GM19238 (cell line): ENCODE measurements at regions not wholly inside any gene's neighbourhood (a gene's known extent, or its start where the extent isn't known, plus 50 kb on each side); places are given as distances from the start of the nearest gene placed in this dataset.

Experiments
- DNase-seq: peaks from one replicate; pipeline ENCODE4 v3.0.0; 2011; ENCODE audit warnings: low spot score; ENCODE audit not compliant: insufficient read length

DNA sequence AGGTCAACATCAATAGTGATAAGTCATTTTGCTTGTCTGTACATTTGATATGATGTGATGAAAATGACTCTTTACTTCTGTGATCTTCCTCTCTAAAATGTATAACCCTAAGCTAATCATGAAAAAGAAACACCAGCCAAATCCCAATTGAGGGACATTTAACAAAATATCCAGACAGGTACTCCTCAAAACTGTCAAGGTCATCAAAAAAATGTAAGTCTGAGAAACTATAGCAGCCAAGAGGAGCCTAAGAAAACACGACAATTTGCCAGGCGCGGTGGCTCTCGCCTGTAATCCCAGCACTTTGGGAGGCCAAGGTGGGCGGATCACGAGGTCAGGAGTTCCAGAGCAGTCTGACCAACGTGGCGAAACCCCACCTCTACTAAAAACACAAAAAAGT lies 708.5 kb upstream of the ID4 start:
- no peak for DNase-seq

DNA sequence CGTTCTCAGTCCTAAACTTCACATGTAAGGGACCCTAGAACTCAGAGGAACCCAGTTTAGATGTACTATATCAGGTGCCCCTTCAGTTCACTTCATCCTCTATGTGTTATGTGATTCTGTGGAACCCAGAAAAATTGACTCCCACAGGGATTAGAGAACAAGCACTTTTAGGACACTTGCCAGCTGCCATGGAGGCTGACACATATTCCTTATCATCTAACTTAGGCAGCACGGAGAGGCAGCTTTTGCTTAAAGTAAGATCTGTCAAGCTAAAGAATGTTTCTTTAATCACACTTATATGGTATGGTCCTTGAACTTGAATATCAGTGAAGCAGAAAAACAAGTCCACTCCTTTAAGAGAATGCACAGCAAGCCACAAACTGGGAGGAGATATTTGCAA lies 701.5 kb upstream of the ID4 start:
- DNase-seq, result no peak

DNA sequence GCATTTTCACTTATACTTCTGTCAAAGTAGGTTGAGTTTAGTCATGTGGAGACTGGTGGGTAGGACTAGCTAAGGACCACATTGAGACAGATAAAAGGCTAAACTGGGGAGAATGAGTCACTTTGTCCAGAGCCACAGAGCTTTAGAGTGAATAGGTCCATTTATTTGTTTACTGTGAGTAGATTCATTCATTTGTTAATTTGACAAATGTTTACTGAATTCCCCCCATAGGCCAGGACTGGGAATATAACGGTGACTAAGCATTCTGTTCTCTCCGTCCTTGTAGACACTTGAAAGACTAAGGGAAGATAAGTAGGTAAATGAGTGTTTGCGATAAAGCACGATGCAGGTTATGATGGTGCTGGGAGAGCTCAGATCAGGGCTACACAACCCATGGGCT lies 699.7 kb upstream of the ID4 start:
- DNase-seq, result no peak

DNA sequence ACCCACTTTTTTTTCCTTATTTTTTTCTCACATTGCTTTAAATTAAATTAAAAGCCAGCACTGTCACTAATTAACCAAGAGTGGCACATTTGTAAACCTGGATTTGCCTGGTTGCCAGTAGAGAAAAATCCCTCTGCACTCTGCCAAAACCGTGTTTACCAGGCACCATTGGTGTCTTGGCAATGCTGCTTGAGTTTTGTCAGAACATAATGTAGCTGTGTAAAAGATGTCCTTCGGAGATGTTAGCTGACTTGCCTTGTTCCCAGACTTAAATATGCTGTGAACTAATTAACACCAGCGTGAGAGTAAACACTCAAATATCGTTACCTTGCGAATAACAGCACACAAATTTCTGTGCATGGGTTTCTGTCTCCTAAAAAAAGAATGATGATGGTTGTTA lies 694.9 kb upstream of the ID4 start:
- no peak for DNase-seq

DNA sequence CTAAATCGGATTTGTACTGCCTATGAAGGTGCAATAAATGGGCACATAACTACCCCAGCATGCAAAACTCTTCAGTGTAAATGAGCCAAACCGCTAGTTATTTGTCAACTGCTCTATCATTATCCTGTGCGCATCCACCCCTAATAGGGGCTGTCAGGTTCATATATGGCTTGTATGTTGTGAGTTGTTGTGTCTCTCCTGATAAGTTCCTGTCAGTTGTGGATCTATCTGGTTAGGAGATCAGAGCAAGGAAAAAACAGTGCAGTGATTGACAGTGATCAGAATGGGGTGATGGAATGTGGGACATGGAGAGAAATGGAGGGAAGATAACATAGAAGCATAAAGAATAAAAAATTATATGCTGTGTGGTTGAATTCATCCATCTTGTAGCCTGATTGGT lies 686.9 kb upstream of the ID4 start:
- DNase-seq, result no peak

DNA sequence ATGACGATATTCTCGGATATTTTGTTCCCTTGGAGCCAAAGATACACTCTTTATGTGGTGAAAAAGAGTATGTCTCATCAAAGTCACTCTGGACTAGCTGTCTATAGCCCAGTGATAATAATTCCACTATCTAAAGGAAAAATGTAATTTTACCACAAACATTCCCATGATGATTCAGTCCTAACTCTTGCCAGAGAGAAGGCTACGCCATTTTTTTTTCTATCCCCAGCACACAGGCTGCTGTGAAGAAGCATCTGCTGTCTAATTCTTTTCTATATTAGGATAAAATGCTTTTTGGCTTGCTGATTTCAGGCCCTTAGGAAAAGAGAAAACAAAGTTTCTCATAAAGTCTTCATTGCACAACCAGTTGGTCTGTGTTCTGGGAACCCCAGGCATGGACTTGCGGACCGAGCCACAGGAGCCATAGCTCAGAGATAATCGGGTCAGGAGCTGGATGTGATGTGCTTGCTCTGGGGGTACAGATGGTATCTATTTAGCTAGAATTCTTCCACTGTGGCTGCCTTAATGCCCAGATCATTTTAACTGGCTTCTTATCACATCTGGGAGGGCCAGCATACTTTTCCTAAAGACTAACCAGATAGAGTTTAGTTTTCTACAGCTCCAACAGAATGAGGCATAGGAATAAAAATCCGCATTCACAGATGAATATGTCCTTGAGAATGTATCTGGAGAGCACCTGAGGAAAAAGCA lies 683.7 kb upstream of the ID4 start:
- DNase-seq, result no peak

DNA sequence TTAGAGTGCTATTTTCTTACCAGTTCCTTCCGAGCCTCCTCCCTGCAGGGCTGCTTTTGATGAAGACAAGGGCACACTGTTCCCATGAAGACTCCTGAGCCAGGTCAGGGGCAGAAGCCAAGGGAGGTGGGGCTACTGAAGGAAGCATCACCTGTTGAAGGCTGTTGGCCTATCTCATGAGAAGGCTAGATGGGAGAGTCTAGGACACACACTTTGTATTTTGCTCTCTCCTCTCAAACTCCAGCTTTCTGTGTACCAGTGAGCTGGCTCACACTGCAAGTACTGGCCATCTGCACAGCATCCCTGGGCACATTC lies 683.2 kb upstream of the ID4 start:
- DNase-seq, result no peak

DNA sequence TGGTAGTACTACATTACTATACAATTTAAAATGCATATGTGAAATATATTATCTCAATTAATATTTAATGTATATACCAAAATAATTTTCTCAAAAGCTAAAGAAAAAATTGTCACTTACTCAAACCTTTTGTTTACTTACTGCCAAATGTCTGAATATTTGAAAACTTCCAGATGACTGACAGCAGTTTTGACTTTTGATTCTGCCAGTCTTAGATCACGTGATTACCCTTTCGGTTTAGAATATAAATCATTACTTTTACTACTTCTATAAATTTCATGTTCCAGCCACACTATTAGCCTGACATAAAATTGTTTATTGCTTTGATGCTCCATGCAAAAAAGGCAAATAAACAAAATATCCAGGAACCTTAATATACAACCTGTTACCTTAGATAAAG lies 680.7 kb upstream of the ID4 start:
- DNase-seq, result no peak

DNA sequence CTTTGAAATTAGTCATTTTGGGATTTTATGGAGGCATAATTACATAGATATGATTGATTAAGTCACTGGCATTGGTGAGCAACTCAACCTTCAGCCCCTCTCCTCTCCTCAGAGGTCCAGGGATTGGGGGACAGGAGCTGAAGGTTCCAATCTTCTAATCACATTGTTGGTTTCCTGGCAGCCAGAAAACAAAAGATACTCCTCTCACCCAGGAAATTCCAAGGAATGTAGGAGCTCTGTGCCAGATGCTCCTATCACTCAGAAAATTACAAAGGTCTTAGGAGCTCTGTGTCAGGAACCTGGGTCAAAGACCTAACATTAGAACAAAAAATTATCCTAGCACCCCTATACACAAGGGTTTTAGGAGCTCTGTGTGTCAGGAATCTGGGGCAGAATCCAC lies 679.7 kb upstream of the ID4 start:
- no peak for DNase-seq

DNA sequence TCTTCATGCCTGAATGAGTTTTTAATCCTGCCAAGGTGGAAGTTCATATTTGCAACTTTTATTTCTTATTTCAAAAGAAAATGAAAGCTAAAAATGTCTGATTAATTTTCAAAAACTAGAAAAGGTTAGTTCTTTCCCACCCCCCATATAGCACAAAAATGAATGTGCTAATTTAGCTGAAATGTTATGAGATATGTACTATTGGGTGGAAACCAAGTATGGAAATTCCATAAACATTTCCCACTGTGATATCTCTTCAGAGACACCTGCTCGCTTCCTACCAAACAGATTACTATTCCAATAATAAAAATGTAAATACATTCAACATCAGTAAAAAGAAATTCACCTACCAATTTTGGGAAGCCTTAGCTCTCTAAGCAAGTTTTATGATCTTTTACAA lies 678.6 kb upstream of the ID4 start:
- DNase-seq, result no peak

DNA sequence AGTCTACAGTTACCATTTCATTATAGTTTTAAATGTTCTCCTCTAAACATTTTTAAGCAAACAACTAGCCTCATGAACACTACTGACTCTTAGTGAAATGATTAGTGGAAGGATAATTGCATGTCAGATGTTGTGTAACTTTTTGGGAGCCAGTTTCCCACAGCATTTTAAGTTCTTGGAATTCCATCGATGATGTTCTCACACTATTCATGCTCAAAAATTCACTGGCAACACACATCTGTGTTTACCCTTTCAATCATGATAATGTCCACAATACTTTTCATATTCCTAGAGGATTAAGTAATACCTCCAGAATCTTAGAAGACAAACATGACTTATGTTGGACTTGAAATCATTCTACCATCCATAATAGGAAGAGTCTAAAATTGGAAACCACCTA lies 678.1 kb upstream of the ID4 start:
- DNase-seq, result no peak

DNA sequence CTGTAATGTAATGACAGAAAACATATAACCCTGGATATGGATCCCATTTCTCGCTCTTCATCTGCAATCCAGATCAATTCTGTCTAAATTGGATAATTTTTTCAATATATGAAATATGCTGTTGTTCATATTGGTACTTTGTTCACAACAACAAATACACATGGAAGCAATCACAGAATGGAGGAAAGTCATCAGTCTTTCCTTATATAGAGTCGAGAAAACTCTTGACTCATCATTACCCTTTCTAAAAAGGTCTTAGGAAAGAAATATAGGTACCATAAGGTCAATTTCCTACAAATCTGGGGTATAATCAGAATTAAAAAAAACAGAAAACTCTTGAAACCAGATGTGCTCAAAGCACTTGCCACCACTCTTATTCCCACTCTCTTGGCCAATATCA lies 677.6 kb upstream of the ID4 start:
- no peak for DNase-seq

DNA sequence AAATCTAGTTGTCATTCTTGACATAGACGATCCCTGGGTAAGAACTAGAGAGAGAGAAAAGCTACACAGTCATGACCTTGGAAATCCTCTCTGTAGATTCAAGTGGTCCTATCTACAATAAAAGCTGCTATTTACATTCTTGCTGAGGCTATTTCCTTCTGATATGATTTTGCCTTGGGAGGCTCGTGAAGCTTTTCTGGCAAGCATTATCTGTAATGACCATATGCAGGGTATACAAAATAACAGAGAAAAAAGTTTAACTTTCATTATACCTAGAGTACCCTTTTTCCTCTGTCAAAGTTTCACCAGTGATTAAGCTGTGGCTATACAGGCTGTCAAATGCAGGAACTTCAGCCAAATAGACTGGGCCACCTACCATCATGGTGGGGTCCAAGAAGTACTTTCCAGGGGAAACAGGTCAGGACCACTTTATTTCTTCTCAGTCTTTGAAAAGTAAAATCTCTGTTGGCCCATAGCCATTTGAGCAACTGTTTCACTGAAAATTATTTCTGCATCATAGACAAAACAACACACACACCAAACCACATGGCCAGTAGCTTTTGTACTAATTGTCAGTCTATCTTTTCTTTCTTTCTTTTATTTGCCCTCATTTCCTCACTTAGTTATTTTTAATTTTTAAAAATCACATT lies 677.0 kb upstream of the ID4 start:
- no peak for DNase-seq

DNA sequence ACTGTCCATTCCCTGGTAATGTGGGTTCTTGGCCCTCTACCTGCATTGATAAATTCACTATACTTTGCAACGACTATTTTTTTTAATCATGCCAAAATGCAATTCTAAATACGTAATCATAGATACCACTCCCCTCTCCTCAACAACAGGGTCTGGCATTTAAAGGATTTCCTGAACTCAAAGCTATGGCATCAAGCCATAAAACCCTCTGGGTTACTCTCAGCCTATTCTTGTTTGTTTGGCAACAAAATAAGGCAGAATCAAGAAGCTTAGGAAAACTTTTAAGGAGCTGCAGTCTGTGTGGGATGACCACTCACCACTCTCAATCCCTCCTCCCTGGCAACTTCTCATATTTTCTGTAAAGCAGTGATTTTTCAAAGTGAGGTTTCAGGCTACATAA lies 669.9 kb upstream of the ID4 start:
- DNase-seq, result no peak

DNA sequence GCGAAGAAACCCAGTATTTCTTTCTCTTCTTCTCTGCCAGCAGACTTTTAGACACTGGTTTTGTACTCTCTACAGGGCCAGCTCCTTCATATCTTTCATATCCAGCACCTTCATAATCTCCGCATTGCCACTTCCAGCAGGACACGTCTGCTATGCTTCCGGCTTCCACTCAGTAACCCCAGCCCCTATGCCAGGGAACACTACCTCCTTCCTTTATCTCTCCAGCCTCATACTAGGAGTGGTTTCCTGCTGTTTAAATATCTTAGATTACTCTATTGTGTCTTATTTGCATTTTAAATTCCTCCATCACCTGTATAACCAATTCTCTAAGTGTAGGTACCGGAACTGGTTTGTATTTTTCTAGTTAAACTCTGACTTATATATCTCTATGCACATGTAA lies 667.8 kb upstream of the ID4 start:
- no peak for DNase-seq

DNA sequence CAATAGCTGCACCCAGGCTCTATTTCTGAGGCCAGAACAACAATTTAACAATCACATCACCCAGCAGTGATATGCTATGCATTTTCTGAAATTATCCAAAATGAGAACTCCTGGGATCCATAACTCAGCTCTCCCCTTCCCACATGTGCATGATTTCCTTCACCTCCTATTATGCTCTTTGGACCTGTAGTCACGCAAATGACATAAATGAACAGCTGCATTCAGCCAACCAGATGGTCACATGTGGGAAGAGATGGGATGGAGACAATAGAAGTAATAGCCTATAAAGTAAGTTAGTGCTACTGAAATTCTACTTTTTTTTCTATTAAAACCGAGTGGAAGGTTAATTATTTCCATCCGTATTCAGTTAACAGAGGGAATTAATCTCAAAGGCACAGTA lies 662.1 kb upstream of the ID4 start:
- DNase-seq, result no peak

DNA sequence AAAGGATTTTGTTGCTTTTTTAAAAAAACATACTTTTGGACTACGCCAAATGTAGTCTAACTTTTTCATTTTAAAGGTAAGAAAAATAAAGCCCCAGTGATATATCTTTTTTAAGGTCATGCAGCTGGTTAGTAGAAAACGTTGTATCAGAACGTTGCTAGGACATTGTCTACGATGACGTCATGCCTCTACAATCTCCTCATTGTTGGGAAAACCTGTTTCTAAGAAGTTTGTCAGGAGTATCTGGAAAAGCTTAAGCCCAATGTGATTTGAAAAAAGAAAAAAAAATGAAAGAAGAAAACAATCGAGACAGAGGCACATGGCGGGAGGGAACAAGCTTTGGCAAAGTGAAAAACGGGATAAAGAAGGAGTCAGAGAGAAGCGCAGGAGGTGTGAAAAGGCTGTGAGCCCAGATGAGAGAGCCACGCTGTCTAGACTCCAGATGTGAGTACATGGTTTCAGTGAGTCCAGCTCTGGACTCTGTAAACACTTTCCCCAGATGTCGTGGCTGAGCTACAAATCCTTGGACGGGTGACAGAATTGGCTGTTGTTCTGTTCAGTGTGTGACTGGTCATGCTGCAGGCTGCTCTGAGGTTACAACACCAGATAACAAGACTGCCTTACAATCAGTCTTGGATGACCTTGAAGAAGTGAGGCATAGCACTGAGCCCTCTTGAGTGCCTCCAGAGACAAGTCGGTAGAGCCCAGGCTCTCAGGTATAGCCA lies 656.7 kb upstream of the ID4 start:
- DNase-seq, result no peak

DNA sequence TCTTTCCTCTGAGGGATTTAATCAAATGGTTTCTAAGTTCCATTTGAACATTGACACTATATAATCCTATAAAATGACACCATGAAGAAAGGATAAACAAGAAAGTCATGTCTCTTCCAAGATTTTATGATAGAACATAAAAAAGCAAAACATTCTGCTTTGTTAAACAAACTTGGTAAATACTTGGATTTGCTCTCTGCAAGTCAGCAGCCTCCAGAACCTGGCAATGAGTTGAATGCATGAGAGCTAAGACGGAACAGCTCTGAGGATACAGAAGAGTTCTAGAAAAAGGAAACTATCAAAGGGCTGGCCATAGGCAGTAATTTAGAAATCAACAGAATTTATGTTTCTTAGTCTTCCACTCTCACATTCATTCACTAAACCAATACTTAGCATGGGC lies 656.0 kb upstream of the ID4 start:
- DNase-seq, result no peak

DNA sequence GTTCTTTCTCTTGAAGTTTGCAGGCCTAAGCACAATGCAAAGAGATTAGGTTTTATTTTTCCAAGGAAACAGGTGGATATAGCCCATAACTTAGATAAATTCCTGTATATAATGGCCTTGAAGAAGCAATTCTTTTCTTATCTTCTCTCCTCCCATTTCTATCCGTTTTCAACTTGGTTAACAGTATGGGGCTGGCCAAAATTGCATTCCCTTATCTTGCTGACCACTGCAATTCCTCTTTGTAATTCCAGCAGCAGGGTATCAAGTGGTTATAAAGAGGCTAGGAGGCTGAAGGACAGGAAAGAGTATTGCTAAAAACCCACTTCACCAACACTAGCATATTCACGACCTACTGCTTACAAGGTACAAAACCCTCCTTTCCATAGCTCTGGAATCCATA lies 643.5 kb upstream of the ID4 start:
- no peak for DNase-seq

DNA sequence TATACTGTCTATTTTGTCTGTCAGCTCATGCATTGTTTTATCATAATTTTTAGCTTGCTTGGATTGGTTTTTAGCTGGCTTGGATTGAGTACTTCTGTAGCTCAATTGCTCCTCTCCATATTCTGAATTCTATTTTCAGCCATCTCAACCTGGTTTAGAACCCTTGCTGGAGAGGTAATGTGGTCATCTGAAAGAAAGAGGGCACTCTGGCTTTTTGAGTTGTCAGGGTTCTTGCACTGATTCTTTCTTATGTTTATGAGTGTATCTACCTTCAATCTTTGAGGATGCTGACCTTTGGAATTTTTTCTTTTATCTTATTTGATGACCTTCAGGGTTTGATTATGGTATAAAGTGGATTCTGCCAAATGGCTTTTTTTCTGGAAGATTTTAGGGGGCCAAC lies 632.7 kb upstream of the ID4 start:
- DNase-seq, result no peak

DNA sequence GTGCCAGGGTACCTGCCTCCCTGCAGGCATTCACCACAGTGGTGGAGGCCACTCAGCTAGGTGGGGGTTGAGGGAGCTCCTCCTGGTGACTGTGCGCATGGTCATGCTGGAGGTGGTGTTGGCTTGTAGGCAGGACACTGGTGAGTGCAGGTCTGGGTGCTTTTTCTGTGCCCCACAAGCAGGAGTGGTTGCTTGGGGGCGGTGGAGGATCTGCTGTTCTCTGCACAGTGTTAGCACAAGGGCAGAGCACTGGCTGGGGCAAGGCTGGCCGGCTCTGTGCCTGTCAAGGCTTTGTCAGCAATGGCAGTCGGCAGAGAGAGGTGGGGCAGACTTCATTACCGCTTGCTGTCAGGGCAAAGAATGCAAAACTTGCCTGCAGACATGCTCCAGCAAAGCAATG lies 632.1 kb upstream of the ID4 start:
- no peak for DNase-seq

DNA sequence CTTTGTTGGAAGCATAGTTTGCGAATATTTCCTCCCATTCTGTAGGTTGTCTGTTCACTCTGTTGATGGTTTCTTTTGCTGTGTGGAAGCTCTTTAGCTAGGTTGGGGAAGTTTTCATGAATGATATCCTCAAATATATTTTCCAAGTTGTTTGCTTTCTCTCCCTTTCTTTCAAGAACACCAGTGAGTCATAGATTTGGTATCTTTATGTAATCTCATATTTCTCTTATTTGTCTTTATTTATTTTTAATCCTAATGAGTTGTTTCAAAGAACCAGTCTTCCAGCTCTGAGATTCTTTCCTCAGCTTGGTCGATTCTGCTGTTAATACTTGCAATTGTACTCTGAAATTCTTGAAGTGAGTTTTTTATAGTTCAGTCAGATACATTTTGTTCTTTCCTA lies 628.0 kb upstream of the ID4 start:
- no peak for DNase-seq
